Peyer's patch (tissue), 4 donors: ENCODE measurements at regions not wholly inside any gene's neighbourhood (a gene's known extent, or its start where the extent isn't known, plus 50 kb on each side); places are given as distances from the start of the nearest gene placed in this dataset.

Experiments
- POLR2A ChIP-seq, 2 donors: fragments of 450-650 bp; IDR thresholded peaks; one replicate each; pipeline ENCODE4 v1.5.1; 2017; ENCODE audit warnings: antibody characterized with exemption in 2 of 2, mild to moderate bottlenecking in 2 of 2, moderate library complexity in 2 of 2
- TF ChIP-seq, protein P1 (sequence below), 6 experiments: fragments of 450-650 bp in 4 of 6; fragments of 200-600 bp in 2 of 6; sonication (generic) in 1 of 6; IDR thresholded peaks; one replicate each; pipeline ENCODE4 v1.5.1; 2017 to 2019; ENCODE audit warnings: antibody characterized with exemption in 6 of 6, mild to moderate bottlenecking in 3 of 6, moderate library complexity in 1 of 6

DNA sequence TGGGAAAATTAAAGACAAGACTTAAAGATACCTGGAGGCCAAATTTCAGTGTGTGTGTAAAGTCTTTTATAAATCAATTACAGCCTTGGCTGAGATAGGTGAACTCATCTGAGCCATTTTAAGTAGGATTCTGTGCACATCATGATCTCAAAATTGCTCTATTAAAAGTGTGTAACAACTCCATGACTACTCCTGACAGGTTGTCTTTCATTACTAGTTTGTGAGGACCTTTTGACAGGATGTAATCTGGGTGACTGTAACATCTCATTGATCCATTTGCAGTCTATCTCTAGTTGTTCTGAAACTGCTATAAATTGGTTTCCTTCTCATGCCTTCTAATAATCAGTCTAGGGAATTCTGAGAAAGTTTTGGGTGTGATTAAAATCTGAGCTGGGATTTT, 753.3 kb downstream of the SLITRK5 start:
- TF ChIP-seq, protein P1, sequence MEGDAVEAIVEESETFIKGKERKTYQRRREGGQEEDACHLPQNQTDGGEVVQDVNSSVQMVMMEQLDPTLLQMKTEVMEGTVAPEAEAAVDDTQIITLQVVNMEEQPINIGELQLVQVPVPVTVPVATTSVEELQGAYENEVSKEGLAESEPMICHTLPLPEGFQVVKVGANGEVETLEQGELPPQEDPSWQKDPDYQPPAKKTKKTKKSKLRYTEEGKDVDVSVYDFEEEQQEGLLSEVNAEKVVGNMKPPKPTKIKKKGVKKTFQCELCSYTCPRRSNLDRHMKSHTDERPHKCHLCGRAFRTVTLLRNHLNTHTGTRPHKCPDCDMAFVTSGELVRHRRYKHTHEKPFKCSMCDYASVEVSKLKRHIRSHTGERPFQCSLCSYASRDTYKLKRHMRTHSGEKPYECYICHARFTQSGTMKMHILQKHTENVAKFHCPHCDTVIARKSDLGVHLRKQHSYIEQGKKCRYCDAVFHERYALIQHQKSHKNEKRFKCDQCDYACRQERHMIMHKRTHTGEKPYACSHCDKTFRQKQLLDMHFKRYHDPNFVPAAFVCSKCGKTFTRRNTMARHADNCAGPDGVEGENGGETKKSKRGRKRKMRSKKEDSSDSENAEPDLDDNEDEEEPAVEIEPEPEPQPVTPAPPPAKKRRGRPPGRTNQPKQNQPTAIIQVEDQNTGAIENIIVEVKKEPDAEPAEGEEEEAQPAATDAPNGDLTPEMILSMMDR (IDR thresholded peaks at IDR 0.05), result no peak
- no peak for TF ChIP-seq POLR2A (IDR thresholded peaks at IDR 0.05)
